Prostate gland (tissue), 2 donors: ENCODE measurements at regions not wholly inside any gene's neighbourhood (a gene's known extent, or its start where the extent isn't known, plus 50 kb on each side); places are given as distances from the start of the nearest gene placed in this dataset.

ENCODE experiments used
- POLR2A ChIP-seq: fragments of 450-650 bp; IDR thresholded peaks from one replicate; pipeline ENCODE4 v1.6.1; 2016; ENCODE audit warnings: antibody characterized with exemption, mild to moderate bottlenecking
- POLR2AphosphoS5 ChIP-seq: sonication (generic); formaldehyde crosslinking; IDR thresholded peaks from one replicate; pipeline ENCODE4 v1.6.1; 2017; ENCODE audit warnings: antibody characterized with exemption
- TF ChIP-seq, protein P1 (sequence below), 4 experiments: fragments of 200-600 bp in 2 of 4; fragments of 450-650 bp in 2 of 4; sonication (generic) in 2 of 4; IDR thresholded peaks; 1 replicate in 3 of 4; 2 replicates in 1 of 4; pipeline ENCODE4 v1.5.1; 2016 to 2019; ENCODE audit warnings: antibody characterized with exemption in 4 of 4, mild to moderate bottlenecking in 2 of 4, moderate library complexity in 2 of 4

DNA sequence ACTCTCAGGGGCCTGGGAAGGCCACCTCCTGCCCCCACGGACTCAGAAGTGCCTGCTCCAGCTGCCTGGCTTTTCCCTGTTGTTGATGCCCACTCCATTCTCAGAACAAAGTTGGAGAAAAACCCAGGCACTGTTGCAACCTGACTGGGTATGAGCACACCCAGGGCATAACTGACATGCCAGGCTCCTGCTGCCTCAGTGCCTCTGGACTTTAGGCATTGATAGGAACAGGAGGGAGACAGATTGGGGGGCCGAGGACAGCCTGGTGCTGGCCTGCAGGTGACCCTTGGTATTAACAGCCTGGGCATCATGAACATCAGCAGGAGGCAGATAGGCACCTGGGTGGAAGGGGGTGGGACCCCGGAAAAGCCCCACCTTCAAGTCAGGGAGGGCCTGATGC lies 685.9 kb upstream of the CDH10 start:
- TF ChIP-seq, protein P1, sequence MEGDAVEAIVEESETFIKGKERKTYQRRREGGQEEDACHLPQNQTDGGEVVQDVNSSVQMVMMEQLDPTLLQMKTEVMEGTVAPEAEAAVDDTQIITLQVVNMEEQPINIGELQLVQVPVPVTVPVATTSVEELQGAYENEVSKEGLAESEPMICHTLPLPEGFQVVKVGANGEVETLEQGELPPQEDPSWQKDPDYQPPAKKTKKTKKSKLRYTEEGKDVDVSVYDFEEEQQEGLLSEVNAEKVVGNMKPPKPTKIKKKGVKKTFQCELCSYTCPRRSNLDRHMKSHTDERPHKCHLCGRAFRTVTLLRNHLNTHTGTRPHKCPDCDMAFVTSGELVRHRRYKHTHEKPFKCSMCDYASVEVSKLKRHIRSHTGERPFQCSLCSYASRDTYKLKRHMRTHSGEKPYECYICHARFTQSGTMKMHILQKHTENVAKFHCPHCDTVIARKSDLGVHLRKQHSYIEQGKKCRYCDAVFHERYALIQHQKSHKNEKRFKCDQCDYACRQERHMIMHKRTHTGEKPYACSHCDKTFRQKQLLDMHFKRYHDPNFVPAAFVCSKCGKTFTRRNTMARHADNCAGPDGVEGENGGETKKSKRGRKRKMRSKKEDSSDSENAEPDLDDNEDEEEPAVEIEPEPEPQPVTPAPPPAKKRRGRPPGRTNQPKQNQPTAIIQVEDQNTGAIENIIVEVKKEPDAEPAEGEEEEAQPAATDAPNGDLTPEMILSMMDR (IDR thresholded peaks at IDR 0.05) = no peak
- TF ChIP-seq POLR2A (no peak), POLR2AphosphoS5 (no peak)
